Common myeloid progenitor, CD34-positive (primary cell): ENCODE measurements at regions not wholly inside any gene's neighbourhood (a gene's known extent, or its start where the extent isn't known, plus 50 kb on each side); places are given as distances from the start of the nearest gene placed in this dataset.

Source experiments
- CTCF ChIA-PET: fragments of 350-600 bp; sonication (Branson Sonifier 250); formaldehyde crosslinking; loops from one replicate; lab custom pipeline; 2021; ENCODE audit warnings: antibody characterized with exemption; lab: Charles Lee
- POLR2A ChIA-PET: fragments of 350-600 bp; sonication (Branson Sonifier 250); formaldehyde crosslinking; loops from one replicate; lab custom pipeline; 2021; ENCODE audit warnings: antibody characterized with exemption; lab: Charles Lee
- DNase-seq, 3 donors: peaks; one replicate each; pipeline versions ENCODE4 v3.0.0 to v3.0.0-alpha.2; 2013
- H3K27ac ChIP-seq, 2 experiments: 1 replicate in 1 of 2; 2 replicates in 1 of 2; pipeline ENCODE4 v1.7.0; 2013; ENCODE audit warnings: inconsistent platforms in 2 of 2, low read length in 2 of 2, mild to moderate bottlenecking in 2 of 2, low read depth in 1 of 2, moderate library complexity in 1 of 2; ENCODE audit not compliant: severe bottlenecking in 2 of 2, insufficient read depth in 1 of 2, poor library complexity in 1 of 2
- H3K27me3 ChIP-seq, 5 experiments: replicated peaks in 2 of 5; 1 replicate in 3 of 5; 2 replicates in 2 of 5; pipeline versions ENCODE4 v1.6.1 to v1.7.0; 2013; ENCODE audit warnings: low read length in 4 of 5, mild to moderate bottlenecking in 2 of 5, moderate library complexity in 2 of 5, inconsistent platforms in 1 of 5; ENCODE audit not compliant: insufficient read depth in 5 of 5, control insufficient read depth in 4 of 5
- H3K36me3 ChIP-seq, 4 experiments: 1 replicate in 2 of 4; 2 replicates in 2 of 4; pipeline versions ENCODE4 v1.6.1 to v1.7.0; 2013; ENCODE audit warnings: low read length in 3 of 4, control low read depth in 1 of 4, mild to moderate bottlenecking in 1 of 4; ENCODE audit not compliant: control insufficient read depth in 4 of 4, insufficient read depth in 4 of 4
- H3K4me1 ChIP-seq, 4 experiments: 1 replicate in 3 of 4; 2 replicates in 1 of 4; pipeline versions ENCODE4 v1.6.1 to v1.7.1; 2013; ENCODE audit warnings: low read length in 3 of 4, mild to moderate bottlenecking in 3 of 4, control low read depth in 1 of 4, inconsistent platforms in 1 of 4, moderate library complexity in 1 of 4; ENCODE audit not compliant: control insufficient read depth in 4 of 4, insufficient read depth in 4 of 4; ENCODE audit errors: control extremely low read depth in 1 of 4
- H3K4me3 ChIP-seq, 7 experiments: 1 replicate in 4 of 7; 2 replicates in 3 of 7; pipeline versions ENCODE4 v1.5.1 to v1.7.0; 2013; ENCODE audit warnings: mild to moderate bottlenecking in 7 of 7, low read length in 6 of 7, moderate library complexity in 6 of 7, inconsistent platforms in 2 of 7, low read depth in 2 of 7, control low read depth in 1 of 7; ENCODE audit not compliant: insufficient read depth in 4 of 7, control insufficient read depth in 1 of 7; ENCODE audit errors: extremely low read depth in 1 of 7
- H3K9me3 ChIP-seq, 5 experiments: 1 replicate in 4 of 5; 2 replicates in 1 of 5; pipeline versions ENCODE4 v1.6.1 to v1.7.1; 2013; ENCODE audit warnings: low read length in 4 of 5, mild to moderate bottlenecking in 2 of 5, inconsistent platforms in 1 of 5, low read depth in 1 of 5, moderate library complexity in 1 of 5; ENCODE audit not compliant: control insufficient read depth in 4 of 5, insufficient read depth in 2 of 5; ENCODE audit errors: control extremely low read depth in 1 of 5
- WGBS: methylation state at CpG from one replicate; pipeline ENCODE4 v1.1.5; 2013; ENCODE audit not compliant: insufficient coverage; 5-methylcytosine and 5-hydroxymethylcytosine counted together

GRCh38 chr6:11412011-11412424 lies 125.5 kb upstream of the TMEM170B start:
- CTCF ChIA-PET, result no interaction called here
- Histone ChIP-seq H3K36me3 (no peaks in the 10 kb centered on the region), H3K4me1 (peaks cover 0 to 22% (median 6%) of the 10 kb centered on the region in 4 experiments), H3K27me3 (no peaks in the 10 kb centered on the region), H3K27ac (no peak overlapping the region), H3K9me3 (peaks cover 0 to under 1% (median 0%) of the 10 kb centered on the region in 5 experiments), H3K4me3 (no peak overlapping the region)
- WGBS, result no CpG with 5 or more reads among the region's 2 CpGs
- DNase-seq, result no peak
- POLR2A ChIA-PET, result no interaction called here

- H3K36me3 ChIP-seq, result no peaks in the 10 kb centered on the region
- no peaks in the 10 kb centered on the region for H3K9me3 ChIP-seq
- 100% methylated on average over 2 of the region's 3 CpGs for WGBS
- H3K27me3 ChIP-seq, result no peaks in the 10 kb centered on the region
- peaks cover 0 to 22% (median 6%) of the 10 kb centered on the region in 4 experiments for H3K4me1 ChIP-seq
- ChIA-PET CTCF (no interaction called here), POLR2A (no interaction called here)
- H3K27ac ChIP-seq, result no peak overlapping the region
- no peak for DNase-seq
- H3K4me3 ChIP-seq, result no peak overlapping the region
Measured at GRCh38 chr6:11411593-11411992, 126.0 kb upstream of the TMEM170B start.

GRCh38 chr6:11410539-11411307 lies 126.8 kb upstream of the TMEM170B start:
- DNase-seq, result peak in 1 of 3 donors; percentile 55
- Histone ChIP-seq H3K4me1 (peaks cover under 1 to 27% (median 12%) of the 10 kb centered on the region in 4 experiments), H3K27me3 (no peaks in the 10 kb centered on the region), H3K9me3 (no peaks in the 10 kb centered on the region), H3K36me3 (no peaks in the 10 kb centered on the region), H3K4me3 (no peak overlapping the region), H3K27ac (peak overlapping the region in 1 of 2 experiments; percentile 25)
- ChIA-PET POLR2A (no interaction called here), CTCF (no interaction called here)
- WGBS, result no CpG with 5 or more reads among the region's 4 CpGs

GRCh38 chr6:11409371-11409770 lies 128.2 kb upstream of the TMEM170B start:
- Histone ChIP-seq H3K36me3 (no peaks in the 10 kb centered on the region), H3K4me3 (no peak overlapping the region), H3K27me3 (no peaks in the 10 kb centered on the region), H3K4me1 (peaks cover 12 to 40% (median 23%) of the 10 kb centered on the region in 4 experiments), H3K27ac (no peak overlapping the region), H3K9me3 (no peaks in the 10 kb centered on the region)
- ChIA-PET POLR2A (no interaction called here), CTCF (no interaction called here)
- DNase-seq, result no peak

GRCh38 chr6:11407414-11407813 lies 130.1 kb upstream of the TMEM170B start:
- H3K36me3 ChIP-seq, result no peaks in the 10 kb centered on the region
- H3K9me3 ChIP-seq, result no peaks in the 10 kb centered on the region
- H3K27me3 ChIP-seq, result no peaks in the 10 kb centered on the region
- ChIA-PET CTCF (no interaction called here), POLR2A (no interaction called here)
- WGBS, result 100% methylated on average over 2 of the region's 2 CpGs
- peaks cover 12 to 43% (median 24%) of the 10 kb centered on the region in 4 experiments for H3K4me1 ChIP-seq
- H3K27ac ChIP-seq, result no peak overlapping the region
- no peak for DNase-seq
- H3K4me3 ChIP-seq, result no peak overlapping the region

GRCh38 chr6:11404838-11405237 lies 132.7 kb upstream of the TMEM170B start:
- no peaks in the 10 kb centered on the region for H3K36me3 ChIP-seq
- DNase-seq, result peak in 2 of 3 donors; percentile 77 to 87
- POLR2A ChIA-PET, result no interaction called here
- H3K27ac ChIP-seq, result peak overlapping the region in 1 of 2 experiments; percentile 47
- peaks cover 12 to 26% (median 20%) of the 10 kb centered on the region in 4 experiments for H3K4me1 ChIP-seq
- CTCF ChIA-PET, result interaction anchor here (1.9 kb wide), 1 partner anchor 19 kb away, joined by 5 read pairs; no protein-coding TSS in a partner anchor
- no peaks in the 10 kb centered on the region for H3K27me3 ChIP-seq
- WGBS, result 0% methylated on average over 1 of the region's 4 CpGs
- peak overlapping the region in 1 of 7 experiments; percentile 18 for H3K4me3 ChIP-seq
- no peaks in the 10 kb centered on the region for H3K9me3 ChIP-seq

GRCh38 chr6:11404081-11404480 lies 133.5 kb upstream of the TMEM170B start:
- POLR2A ChIA-PET, result no interaction called here
- Histone ChIP-seq H3K9me3 (no peaks in the 10 kb centered on the region), H3K27ac (no peak overlapping the region), H3K36me3 (no peaks in the 10 kb centered on the region), H3K27me3 (no peaks in the 10 kb centered on the region), H3K4me3 (no peak overlapping the region), H3K4me1 (peaks cover 12 to 26% (median 20%) of the 10 kb centered on the region in 4 experiments)
- CTCF ChIA-PET, result interaction anchor here (1.0 to 1.9 kb wide), 2 partner anchors 11 to 18 kb away, joined by 3 to 5 read pairs; no protein-coding TSS in a partner anchor
- no peak for DNase-seq
- WGBS, result 96% methylated on average over 8 of the region's 10 CpGs
